ENCODE measurements at regions not wholly inside any gene's neighbourhood (a gene's known extent, or its start where the extent isn't known, plus 50 kb on each side); places are given as distances from the start of the nearest gene placed in this dataset.

GRCh38 chr12:60278209-60278608 is 682.4 kb downstream of the SLC16A7 start:
- TF ChIP-seq CTCF (IDR thresholded peaks at IDR 0.05) = no peak
- no peak for TF ChIP-seq POLR2A (IDR thresholded peaks at IDR 0.05)

Data from right lobe of liver (tissue), 4 donors.